HepG2 (cell line): ENCODE measurements at regions not wholly inside any gene's neighbourhood (a gene's known extent, or its start where the extent isn't known, plus 50 kb on each side); places are given as distances from the start of the nearest gene placed in this dataset.

Experiments used
- ATAC-seq: fragments of 200-7000 bp; cut with Tn5 transposase; 3 replicates; pipeline ENCODE4 v1.9.1; 2020; ENCODE audit warnings: mild to moderate bottlenecking, moderate library complexity
- BruUV-seq: library from RNA; stranded (reverse); fragments of 400-500 nt; replicated peaks from 2 replicates; lab custom pipeline; 2021; lab: Mats Ljungman, UMichigan
- CTCF ChIA-PET: fragments of 300-600 bp; formaldehyde crosslinking; extraction: SDS; loops from one replicate; lab custom pipeline; 2021; ENCODE audit warnings: low total read pairs, inconsistent platforms, low intra/inter-chr PET ratio; lab: Yijun Ruan, JAX
- POLR2A ChIA-PET: fragments of 350-600 bp; sonication (Branson Sonifier 250); formaldehyde crosslinking; loops from one replicate; lab custom pipeline; 2020; ENCODE audit warnings: antibody characterized with exemption, inconsistent platforms; lab: Yijun Ruan, JAX
- DNase-seq: peaks from one replicate; pipeline ENCODE4 v3.0.0-alpha.2; 2015; ENCODE audit warnings: low spot score
- FAIRE-seq: peaks from 3 replicates; lab custom pipeline; 2011; peaks lifted over from hg19 to GRCh38; lab: Jason Lieb, UNC
- H2AFZ ChIP-seq: one replicate; pipeline ENCODE4 v1.6.1; 2011; ENCODE audit warnings: low read length, inconsistent platforms
- H3K27ac ChIP-seq: fragments of 300-600 bp; 3 replicates; pipeline ENCODE4 v1.8.0; 2011; ENCODE audit warnings: mixed run types, mild to moderate bottlenecking, mixed read lengths, low read length, inconsistent platforms; ENCODE audit not compliant: insufficient read depth; ENCODE audit errors: extremely low read length
- H3K27me3 ChIP-seq, 2 experiments: fragments of 200-600 bp in 1 of 2; 2 replicates in 1 of 2; 3 replicates in 1 of 2; pipeline versions ENCODE4 v1.6.0 to v1.8.0; 2011; ENCODE audit warnings: low read length in 2 of 2, mild to moderate bottlenecking in 2 of 2, moderate library complexity in 2 of 2, inconsistent platforms in 1 of 2; ENCODE audit not compliant: insufficient read depth in 2 of 2, control insufficient read depth in 1 of 2
- H3K36me3 ChIP-seq, 2 experiments: fragments of 200-600 bp in 1 of 2; replicated peaks in 1 of 2; 2 replicates in 1 of 2; 3 replicates in 1 of 2; pipeline versions ENCODE4 v1.5.1 to v1.8.0; 2011; ENCODE audit warnings: low read length in 2 of 2, inconsistent platforms in 1 of 2; ENCODE audit not compliant: insufficient read depth in 2 of 2, control insufficient read depth in 1 of 2
- H3K4me1 ChIP-seq: 2 replicates; pipeline ENCODE4 v1.5.1; 2012; ENCODE audit warnings: low read length, inconsistent platforms; ENCODE audit not compliant: insufficient read depth
- H3K4me2 ChIP-seq: 2 replicates; pipeline ENCODE4 v1.6.0; 2011; ENCODE audit warnings: low read depth, low read length, inconsistent platforms
- H3K4me3 ChIP-seq, 3 experiments: fragments of 200-600 bp in 1 of 3; sonication (generic), shearing (Covaris generic) in 1 of 3; replicated peaks in 1 of 3; 2 replicates each; pipeline ENCODE4 v1.5.1; 2011 to 2016; ENCODE audit warnings: low read length in 3 of 3, inconsistent platforms in 2 of 3, low read depth in 2 of 3, mild to moderate bottlenecking in 2 of 3, control low read depth in 1 of 3, mixed read lengths in 1 of 3; ENCODE audit not compliant: insufficient read depth in 1 of 3
- H3K79me2 ChIP-seq: one replicate; pipeline ENCODE4 v1.6.1; 2011; ENCODE audit warnings: low read length, inconsistent platforms; ENCODE audit not compliant: insufficient read depth
- H3K9ac ChIP-seq: 2 replicates; pipeline ENCODE4 v1.6.0; 2011; ENCODE audit warnings: mild to moderate bottlenecking, low read depth, low read length, inconsistent platforms; ENCODE audit not compliant: insufficient read depth
- H3K9me3 ChIP-seq: 2 replicates; pipeline ENCODE4 v1.5.1; 2012; ENCODE audit warnings: mild to moderate bottlenecking, low read length
- H4K20me1 ChIP-seq: 2 replicates; pipeline ENCODE4 v1.6.0; 2011; ENCODE audit warnings: inconsistent platforms, mild to moderate bottlenecking, low read length, moderate library complexity; ENCODE audit not compliant: insufficient read depth
- ATAD3A ChIP-seq: sonication (generic); formaldehyde crosslinking; IDR thresholded peaks from 2 replicates; pipeline ENCODE4 v1.4.0; 2020; ENCODE audit warnings: missing genetic modification reagents
- MEF2D ChIP-seq: sonication (generic); formaldehyde crosslinking; IDR thresholded peaks from 2 replicates; pipeline ENCODE4 v1.5.1; 2020; ENCODE audit warnings: mild to moderate bottlenecking, missing genetic modification reagents
- TOPORS ChIP-seq: sonication (generic); formaldehyde crosslinking; IDR thresholded peaks from 2 replicates; pipeline ENCODE4 v1.8.0; 2023; ENCODE audit warnings: mild to moderate bottlenecking, missing genetic modification reagents
- ZNF383 ChIP-seq: sonication (generic); formaldehyde crosslinking; IDR thresholded peaks from 2 replicates; pipeline ENCODE4 v1.4.0; 2020; ENCODE audit warnings: missing genetic modification reagents, mild to moderate bottlenecking, borderline replicate concordance
- ZNF557 ChIP-seq: sonication (generic); formaldehyde crosslinking; IDR thresholded peaks from 2 replicates; pipeline ENCODE4 v1.4.0; 2020; ENCODE audit warnings: missing genetic modification reagents
- ZNF761 ChIP-seq: sonication (generic); formaldehyde crosslinking; conservative IDR thresholded peaks from 2 replicates; pipeline ENCODE4 v1.4.0; 2020; ENCODE audit warnings: mild to moderate bottlenecking, missing genetic modification reagents
- ZSCAN30 ChIP-seq: sonication (generic); formaldehyde crosslinking; IDR thresholded peaks from 2 replicates; pipeline ENCODE4 v1.5.0; 2020; ENCODE audit warnings: mild to moderate bottlenecking, missing genetic modification reagents
- WGBS: methylation state at CpG from one replicate; pipeline ENCODE4 v1.1.6; 2017; ENCODE audit warnings: low lambda C conversion rate; 5-methylcytosine and 5-hydroxymethylcytosine counted together
- in situ Hi-C: cut with HindIII; loops from 2 replicates; pipeline ENCODE4 v1.10.0; 2017; ENCODE audit warnings: low pct_unique_long_range_greater_than_20kb; ENCODE audit not compliant: extremely low pct_ligation_motif_present
- intact Hi-C: fragments of 100-400 bp; cut with micrococcal nuclease; formaldehyde crosslinking; loops from one replicate; pipeline ENCODE4 v1.10.0; 2022; ENCODE audit not compliant: unreplicated experiment
- TF ChIP-seq, protein P1 (sequence below): sonication (generic); formaldehyde crosslinking; IDR thresholded peaks from 2 replicates; pipeline ENCODE4 v1.4.0; 2020; ENCODE audit warnings: missing genetic modification reagents
- TF ChIP-seq, protein P2 (sequence below): fragments of 450-650 bp; IDR thresholded peaks from 2 replicates; pipeline ENCODE4 v1.6.1; 2016

- TF ChIP-seq, protein P1, sequence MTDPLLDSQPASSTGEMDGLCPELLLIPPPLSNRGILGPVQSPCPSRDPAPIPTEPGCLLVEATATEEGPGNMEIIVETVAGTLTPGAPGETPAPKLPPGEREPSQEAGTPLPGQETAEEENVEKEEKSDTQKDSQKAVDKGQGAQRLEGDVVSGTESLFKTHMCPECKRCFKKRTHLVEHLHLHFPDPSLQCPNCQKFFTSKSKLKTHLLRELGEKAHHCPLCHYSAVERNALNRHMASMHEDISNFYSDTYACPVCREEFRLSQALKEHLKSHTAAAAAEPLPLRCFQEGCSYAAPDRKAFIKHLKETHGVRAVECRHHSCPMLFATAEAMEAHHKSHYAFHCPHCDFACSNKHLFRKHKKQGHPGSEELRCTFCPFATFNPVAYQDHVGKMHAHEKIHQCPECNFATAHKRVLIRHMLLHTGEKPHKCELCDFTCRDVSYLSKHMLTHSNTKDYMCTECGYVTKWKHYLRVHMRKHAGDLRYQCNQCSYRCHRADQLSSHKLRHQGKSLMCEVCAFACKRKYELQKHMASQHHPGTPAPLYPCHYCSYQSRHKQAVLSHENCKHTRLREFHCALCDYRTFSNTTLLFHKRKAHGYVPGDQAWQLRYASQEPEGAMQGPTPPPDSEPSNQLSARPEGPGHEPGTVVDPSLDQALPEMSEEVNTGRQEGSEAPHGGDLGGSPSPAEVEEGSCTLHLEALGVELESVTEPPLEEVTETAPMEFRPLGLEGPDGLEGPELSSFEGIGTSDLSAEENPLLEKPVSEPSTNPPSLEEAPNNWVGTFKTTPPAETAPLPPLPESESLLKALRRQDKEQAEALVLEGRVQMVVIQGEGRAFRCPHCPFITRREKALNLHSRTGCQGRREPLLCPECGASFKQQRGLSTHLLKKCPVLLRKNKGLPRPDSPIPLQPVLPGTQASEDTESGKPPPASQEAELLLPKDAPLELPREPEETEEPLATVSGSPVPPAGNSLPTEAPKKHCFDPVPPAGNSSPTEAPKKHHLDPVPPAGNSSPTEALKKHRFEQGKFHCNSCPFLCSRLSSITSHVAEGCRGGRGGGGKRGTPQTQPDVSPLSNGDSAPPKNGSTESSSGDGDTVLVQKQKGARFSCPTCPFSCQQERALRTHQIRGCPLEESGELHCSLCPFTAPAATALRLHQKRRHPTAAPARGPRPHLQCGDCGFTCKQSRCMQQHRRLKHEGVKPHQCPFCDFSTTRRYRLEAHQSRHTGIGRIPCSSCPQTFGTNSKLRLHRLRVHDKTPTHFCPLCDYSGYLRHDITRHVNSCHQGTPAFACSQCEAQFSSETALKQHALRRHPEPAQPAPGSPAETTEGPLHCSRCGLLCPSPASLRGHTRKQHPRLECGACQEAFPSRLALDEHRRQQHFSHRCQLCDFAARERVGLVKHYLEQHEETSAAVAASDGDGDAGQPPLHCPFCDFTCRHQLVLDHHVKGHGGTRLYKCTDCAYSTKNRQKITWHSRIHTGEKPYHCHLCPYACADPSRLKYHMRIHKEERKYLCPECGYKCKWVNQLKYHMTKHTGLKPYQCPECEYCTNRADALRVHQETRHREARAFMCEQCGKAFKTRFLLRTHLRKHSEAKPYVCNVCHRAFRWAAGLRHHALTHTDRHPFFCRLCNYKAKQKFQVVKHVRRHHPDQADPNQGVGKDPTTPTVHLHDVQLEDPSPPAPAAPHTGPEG (CRISPR knock-in tag): no peak
- TF ChIP-seq MEF2D (CRISPR knock-in tag) (no peak), ATAD3A (CRISPR knock-in tag) (no peak), ZNF383 (no peak), ZNF557 (CRISPR knock-in tag) (no peak), ZSCAN30 (no peak)
- TF ChIP-seq, protein P2, sequence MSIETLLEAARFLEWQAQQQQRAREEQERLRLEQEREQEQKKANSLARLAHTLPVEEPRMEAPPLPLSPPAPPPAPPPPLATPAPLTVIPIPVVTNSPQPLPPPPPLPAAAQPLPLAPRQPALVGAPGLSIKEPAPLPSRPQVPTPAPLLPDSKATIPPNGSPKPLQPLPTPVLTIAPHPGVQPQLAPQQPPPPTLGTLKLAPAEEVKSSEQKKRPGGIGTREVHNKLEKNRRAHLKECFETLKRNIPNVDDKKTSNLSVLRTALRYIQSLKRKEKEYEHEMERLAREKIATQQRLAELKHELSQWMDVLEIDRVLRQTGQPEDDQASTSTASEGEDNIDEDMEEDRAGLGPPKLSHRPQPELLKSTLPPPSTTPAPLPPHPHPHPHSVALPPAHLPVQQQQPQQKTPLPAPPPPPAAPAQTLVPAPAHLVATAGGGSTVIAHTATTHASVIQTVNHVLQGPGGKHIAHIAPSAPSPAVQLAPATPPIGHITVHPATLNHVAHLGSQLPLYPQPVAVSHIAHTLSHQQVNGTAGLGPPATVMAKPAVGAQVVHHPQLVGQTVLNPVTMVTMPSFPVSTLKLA: no peak
Measured at GRCh38 chrX:10329984-10330383, 173.2 kb downstream of the CLCN4 start (continued).

DNA sequence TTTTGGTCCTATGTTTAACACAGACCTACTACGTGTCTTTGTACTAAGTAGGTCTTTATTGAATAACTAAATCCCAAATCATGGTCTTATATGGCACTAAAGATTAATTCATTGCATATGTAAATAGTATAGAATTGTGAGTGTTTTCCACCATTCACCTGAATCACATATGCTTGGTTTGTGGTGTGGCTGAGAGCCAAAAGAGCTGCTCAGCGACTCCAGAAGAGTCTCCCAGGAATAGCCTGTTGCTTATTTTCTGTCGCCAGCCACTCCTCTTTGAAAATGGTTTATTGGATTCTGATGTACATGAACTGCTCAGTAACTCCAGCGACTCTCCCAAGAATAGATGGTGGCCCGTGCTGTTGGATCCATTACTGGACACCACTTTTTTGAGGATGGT lies 184.5 kb downstream of the CLCN4 start:
- Histone ChIP-seq H3K4me2 (no peak overlapping the region), H3K36me3 (no peaks in the 10 kb centered on the region), H3K4me3 (no peak overlapping the region), H3K27ac (no peak overlapping the region), H3K4me1 (no peaks in the 10 kb centered on the region), H3K9ac (no peak overlapping the region), H3K27me3 (no peaks in the 10 kb centered on the region), H3K79me2 (no peaks in the 10 kb centered on the region), H4K20me1 (no peaks in the 10 kb centered on the region), H3K9me3 (no peaks in the 10 kb centered on the region), H2AFZ (no peak overlapping the region)
- BruUV-seq: no TSS peak
- POLR2A ChIA-PET: no interaction called here
- CTCF ChIA-PET: no interaction called here
- no peak for TF ChIP-seq TOPORS (CRISPR knock-in tag)
- no peak for TF ChIP-seq ZNF761 (CRISPR knock-in tag)
- DNase-seq (no peak), ATAC-seq (no peak), FAIRE-seq (no peak)
- WGBS: 0% methylated on average over 1 of the region's 5 CpGs
- in situ Hi-C loops: no loop called here
- intact Hi-C loops: no loop called here
